Middle frontal gyrus (tissue), 1 donor: ENCODE measurements at regions not wholly inside any gene's neighbourhood (a gene's known extent, or its start where the extent isn't known, plus 50 kb on each side); places are given as distances from the start of the nearest gene placed in this dataset.
A peak's percentile ranks its signal among the peaks of the same experiment; 100 is the strongest.
"Not testable (repeated sequence)": the region's sequence is repeated elsewhere in the genome, so short reads cannot be mapped to it uniquely, and the experiment has no call there.

ENCODE experiments used
- DNase-seq: peaks from one replicate; pipeline ENCODE4 v3.0.0-alpha.2; 2015; ENCODE audit warnings: low spot score; ENCODE audit errors: extremely low spot score

DNA sequence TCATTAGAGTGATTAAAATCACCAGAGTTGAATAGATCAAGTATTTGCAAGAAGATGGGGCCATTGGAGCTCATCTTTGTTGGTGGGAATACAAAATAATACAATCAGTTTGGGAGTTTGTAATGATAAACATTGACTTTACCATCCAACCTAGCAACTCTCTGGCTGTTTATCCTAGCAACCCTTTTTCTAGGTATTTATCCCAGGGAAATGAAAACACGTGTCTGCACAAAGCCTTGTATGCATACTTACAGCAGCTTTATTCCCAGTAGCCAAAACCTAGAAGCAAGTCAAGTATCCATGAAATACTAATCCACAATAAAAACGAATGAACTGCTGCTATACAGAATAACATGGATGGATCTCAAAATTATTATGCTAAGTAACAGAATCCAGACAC lies 152.7 kb upstream of the DAB2 start:
- no peak for DNase-seq

DNA sequence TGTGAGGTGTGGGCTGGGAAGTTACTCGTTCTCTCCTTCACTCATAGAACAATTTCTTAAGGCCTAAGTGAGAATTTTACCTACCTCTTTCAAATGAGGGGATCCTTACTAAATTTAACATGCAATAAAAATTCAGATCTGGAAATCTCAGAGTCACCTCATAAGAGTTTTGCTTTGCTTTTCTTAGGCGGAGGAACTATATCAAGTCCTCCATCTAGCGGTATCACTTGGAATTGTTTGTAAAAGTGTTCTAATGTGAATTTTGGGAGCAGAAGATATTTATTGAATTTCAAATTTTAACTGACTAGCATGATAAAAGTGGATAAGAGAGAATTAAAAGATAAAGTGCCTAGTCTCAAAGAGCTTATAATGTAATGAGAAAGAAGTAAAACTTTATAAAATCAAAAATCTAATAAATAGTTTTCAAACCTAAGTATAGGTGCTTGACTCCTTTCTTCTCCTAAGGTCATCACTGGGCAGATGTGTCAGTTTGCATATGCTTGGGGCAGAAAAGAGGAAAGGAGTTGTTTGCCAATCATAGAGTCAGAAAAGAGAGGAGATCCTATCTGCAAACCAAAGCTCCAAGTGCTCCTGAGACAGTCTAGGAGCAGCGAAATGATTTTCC lies 145.7 kb upstream of the DAB2 start:
- no peak for DNase-seq

GRCh38 chr5:39569857-39570256 lies 145.1 kb upstream of the DAB2 start:
- no peak for DNase-seq

GRCh38 chr5:39566891-39567290 lies 142.1 kb upstream of the DAB2 start:
- no peak for DNase-seq

DNA sequence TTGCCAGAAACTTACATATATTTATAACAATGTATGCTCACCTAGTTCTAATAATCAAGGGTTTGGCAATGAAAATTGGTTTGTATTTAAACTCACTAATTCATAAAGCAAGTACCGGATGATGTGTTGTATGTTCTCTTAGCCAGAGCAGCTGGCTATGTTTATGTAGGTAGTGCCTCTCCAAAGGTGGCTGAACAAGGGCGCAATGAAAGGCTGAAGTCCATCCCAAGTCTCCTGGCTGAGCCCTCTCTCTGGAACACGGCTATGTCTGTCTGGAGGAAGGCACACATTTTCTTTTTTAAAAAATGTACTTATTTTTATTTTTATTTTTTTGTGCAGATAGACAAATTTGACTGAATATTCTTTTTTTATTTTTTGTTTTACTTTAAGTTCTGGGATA lies 141.2 kb upstream of the DAB2 start:
- no peak for DNase-seq

DNA sequence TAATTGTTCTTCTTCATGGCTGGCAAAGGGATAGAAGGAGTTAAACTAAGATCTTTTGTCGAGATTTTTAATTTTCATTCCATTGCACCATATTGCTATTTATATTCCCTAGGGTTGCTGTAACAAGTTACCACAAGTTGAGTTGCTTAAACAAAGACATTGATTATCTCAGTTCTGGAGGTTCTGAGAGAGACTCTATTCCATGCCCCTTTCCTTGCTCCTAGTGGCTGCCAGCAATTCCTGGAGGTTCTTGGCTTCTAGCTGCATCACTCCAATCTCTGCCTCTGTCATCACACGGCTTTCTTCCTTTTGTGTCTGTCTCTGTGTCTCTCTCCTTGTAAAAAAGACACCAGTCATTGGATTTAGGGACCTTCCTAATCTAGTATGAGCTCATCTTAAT lies 136.6 kb upstream of the DAB2 start:
- DNase-seq: no peak

- DNase-seq: no peak
These were observed 135.9 kb upstream of the DAB2 start for GRCh38 chr5:39560726-39561125.

DNA sequence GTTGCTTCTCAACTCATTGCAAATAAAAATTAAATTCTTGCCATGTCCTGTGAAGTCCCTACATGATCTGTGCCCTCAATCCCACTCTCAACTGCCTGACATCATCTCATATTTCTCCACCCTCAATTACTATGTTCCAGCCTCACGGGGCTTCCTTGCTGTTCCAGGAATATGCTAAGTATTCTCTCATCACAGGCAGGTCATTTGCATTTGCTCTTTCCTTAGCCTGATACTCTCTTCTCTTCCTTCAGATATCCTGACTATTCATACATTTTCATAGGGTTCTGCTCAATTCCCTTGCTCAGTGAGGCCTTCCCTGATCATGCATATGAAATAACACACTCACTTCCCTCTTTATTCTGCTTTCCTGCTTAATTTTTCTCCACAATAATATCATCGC lies 135.1 kb upstream of the DAB2 start:
- no peak for DNase-seq

GRCh38 chr5:39558541-39558940 lies 133.8 kb upstream of the DAB2 start:
- no peak for DNase-seq

DNA sequence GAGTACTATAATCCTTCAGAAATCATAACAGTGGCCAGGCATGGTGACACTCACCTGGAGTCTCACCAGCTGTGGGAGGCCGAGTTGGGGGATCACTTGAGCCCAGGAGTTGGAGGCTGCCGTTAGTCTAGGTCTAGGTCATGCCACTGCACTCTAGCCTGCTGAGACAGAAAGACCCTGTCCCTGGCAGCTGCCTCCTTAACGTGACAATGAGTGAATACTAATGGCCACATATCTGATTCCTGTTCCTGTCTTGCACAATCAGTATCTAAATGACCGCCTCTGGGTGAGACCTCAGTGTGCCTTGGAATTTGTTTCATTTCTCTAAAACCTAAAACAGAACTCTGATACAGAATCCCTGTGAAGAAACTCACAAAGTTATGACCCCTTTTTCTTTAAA lies 131.0 kb upstream of the DAB2 start:
- DNase-seq: no peak

- peak; percentile 40 for DNase-seq
These were observed 122.9 kb upstream of the DAB2 start for GRCh38 chr5:39547553-39548154.

DNA sequence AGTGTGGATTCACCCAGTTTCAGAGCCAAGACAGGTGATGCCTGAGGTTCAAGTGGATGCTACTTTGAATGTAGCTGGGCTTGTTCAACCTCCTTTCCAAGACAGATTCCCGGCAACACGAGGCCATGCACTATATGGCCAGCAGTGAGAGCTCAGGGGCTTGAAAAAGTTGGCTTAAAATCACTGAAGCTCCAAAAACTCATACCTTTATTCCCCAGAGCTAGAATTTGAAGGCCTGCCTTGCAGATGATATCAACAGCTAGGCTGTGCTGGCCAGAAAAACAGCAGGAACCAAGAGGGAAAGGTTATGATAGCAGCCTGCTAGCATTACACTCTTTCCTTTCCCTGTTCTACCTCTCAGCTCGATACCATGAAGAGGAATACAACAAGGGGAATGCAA lies 120.2 kb upstream of the DAB2 start:
- DNase-seq: no peak

GRCh38 chr5:39543335-39543734 lies 118.6 kb upstream of the DAB2 start:
- no peak for DNase-seq

- no peak for DNase-seq
These were observed 117.9 kb upstream of the DAB2 start for GRCh38 chr5:39542511-39543285.

- DNase-seq: no peak
These were observed 117.1 kb upstream of the DAB2 start for GRCh38 chr5:39541920-39542319.

DNA sequence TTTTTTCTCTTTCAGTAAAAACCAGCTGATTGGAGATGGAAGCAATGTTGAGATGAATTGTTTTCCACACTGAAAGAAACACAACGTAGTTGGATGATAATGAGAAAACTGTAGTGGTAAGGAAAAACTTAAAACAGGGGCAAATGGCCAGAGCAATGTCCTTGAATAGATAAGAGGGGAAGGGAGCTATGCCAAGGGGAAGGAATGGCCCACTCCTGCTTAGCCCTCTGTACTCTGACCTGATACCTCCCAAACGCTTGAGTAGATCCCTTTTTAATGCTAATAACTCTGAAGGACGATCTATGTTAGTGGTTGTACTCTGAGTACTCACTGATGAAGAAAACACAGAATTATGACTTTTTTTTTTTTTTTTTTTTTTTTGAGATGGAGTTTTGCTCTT lies 114.7 kb upstream of the DAB2 start:
- no peak for DNase-seq

DNA sequence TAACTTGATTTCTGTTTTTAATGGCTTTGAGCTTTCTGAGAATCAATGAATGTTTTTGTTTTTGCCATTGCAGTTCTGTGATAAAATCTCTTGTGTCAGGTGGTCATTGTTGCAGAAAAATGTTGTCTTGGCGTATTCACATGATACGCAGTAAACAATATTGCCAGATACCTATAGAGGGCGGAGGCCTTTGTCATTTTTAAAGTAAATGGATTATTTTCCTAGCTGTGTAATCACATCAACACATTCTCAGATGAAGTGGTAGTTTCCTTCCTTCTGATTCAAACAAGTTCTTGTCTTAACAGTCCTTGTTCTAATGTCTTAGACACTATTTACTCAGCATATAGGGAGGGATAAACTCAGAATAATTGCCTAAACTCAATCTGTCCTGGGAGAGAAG lies 109.9 kb upstream of the DAB2 start:
- no peak for DNase-seq

DNA sequence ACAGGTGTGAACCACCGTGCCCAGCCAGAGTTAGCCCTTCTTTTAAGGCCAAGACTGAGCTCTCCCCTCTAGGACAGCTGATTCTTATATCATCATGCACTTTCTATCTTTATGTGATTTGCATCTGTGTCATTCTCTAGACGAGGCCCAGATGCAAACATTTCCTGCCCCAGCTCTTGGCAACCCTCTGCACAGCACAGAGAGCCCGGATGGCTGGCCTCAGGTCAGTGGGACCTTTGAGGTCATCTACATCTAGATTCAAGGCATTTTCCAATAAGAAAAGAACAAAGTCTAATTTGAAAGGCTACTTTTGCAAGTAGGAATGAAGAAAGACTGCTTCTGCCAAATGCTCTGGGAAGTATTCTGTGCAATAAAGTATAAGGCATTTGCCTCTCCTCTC lies 109.0 kb upstream of the DAB2 start:
- no peak for DNase-seq

- DNase-seq: no peak
These were observed 107.7 kb upstream of the DAB2 start for GRCh38 chr5:39532511-39532910.

DNA sequence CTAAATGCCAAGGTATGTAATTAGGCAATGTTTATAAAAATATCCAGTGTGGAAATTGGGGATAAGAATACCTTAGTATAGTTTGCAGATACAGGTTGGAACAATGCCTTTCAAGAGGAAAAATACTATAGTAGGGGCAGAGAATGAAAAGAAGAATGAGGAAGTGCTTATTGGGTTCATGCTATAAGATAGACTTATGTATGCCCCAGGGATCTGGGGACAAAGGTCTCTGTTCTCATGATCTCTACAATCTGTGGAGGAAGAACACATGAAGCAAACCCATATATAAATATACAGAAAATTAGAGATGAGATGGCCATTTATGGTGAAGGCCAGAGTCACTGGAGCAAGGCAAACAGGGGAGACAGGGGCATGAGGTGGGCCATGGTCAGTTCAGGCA lies 106.5 kb upstream of the DAB2 start:
- DNase-seq: no peak

DNA sequence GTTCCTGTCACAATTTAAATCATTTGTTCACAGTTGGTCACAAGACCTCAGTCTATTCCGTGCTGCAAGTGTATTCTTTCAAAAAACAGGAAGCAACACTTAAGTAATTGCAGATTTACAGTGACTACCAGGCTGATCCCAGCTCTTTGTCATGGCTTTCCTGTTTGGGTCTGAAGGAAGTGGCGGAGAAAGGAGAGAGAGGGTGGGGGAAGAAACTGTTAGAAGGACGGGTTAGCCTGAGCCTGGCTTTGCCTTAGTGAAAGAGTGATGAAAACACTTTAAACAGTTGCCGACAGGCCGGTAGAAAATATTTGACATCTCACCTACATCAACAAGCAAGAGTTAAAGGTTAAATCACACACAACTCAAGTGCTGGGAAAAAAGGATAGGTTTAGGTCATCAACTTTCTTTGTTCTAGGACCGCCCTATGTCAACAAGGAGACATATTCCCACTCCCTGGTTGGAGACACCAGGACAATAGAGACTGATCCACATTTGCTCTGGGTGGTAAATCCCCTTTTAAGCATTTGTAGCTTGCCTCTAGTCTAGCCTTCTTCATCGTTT lies 102.2 kb upstream of the DAB2 start:
- DNase-seq: no peak

- DNase-seq: not testable (repeated sequence)
These were observed 101.0 kb upstream of the DAB2 start for GRCh38 chr5:39525781-39526180.

- no peak for DNase-seq
These were observed 100.5 kb upstream of the DAB2 start for GRCh38 chr5:39525271-39525670.
